Stimulated activated CD4-positive, alpha-beta T cell treated with anti-CD3 and anti-CD28 coated beads, Interleukin-4, amount 100 ng/mL, for 24 hours (primary cell): ENCODE measurements at regions not wholly inside any gene's neighbourhood (a gene's known extent, or its start where the extent isn't known, plus 50 kb on each side); places are given as distances from the start of the nearest gene placed in this dataset.

ENCODE experiments used
- DNase-seq: peaks from one replicate; pipeline ENCODE4 v3.0.0-alpha.2; 2020

- no peak for DNase-seq
These were observed 77.9 kb upstream of the DOCK9 start for GRCh38 chr13:99055735-99056134.

DNA sequence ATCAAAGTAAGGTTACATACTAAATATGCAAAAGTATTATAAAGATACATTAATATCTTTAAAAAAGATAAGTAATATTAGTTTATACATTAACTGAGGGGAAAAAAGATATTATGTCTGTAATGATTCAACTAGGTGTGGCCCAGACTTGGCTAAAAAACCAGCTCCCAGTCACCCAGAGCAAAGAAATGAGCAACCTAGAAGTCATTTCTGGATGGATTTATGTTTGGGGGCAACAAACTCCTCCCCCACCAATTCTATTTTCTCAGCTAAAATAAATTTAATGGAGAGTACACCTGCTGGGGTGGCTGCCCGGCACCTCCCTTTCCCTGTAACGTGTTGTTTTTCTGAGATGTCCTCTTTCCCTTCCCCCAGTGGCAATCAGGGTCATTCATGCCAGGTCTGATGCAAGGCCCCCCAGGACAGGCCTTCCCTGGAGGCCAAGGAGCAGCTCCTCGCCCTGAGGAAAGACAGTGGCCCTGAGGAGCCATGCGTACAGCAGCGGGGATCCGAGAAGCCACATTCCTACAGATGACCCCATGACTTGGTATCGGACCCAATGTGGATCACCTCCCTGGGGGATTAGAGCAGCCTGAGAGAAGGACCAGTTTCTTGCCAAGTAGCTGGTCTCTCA, 78.6 kb upstream of the DOCK9 start:
- no peak for DNase-seq

- DNase-seq: no peak
These were observed 79.6 kb upstream of the DOCK9 start for GRCh38 chr13:99057310-99057975.

GRCh38 chr13:99058527-99059495, 80.9 kb upstream of the DOCK9 start:
- no peak for DNase-seq

- DNase-seq: no peak
These were observed 81.7 kb upstream of the DOCK9 start for GRCh38 chr13:99059498-99060075.

- no peak for DNase-seq
These were observed 83.5 kb upstream of the DOCK9 start for GRCh38 chr13:99061411-99061810.

- DNase-seq: no peak
These were observed 84.7 kb upstream of the DOCK9 start for GRCh38 chr13:99062593-99062992.

DNA sequence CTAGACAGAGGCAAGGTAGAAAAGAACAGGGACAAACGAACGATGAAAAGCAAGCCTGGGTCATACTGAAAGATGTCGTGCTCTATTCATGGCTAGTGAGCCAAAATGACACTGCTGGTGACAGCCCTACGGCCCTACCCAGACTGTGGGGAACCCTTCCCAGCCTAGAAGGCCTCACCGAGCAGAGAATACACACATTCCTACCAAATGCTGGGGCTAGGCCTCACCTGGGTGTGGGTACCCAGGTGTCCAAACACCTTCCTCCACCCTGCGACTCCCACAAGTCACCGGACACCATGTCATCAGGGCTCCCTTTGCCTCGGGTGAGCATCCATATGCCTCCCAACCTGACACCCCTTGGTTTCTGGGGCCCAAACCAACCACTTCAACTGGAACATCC, 85.3 kb upstream of the DOCK9 start:
- no peak for DNase-seq

DNA sequence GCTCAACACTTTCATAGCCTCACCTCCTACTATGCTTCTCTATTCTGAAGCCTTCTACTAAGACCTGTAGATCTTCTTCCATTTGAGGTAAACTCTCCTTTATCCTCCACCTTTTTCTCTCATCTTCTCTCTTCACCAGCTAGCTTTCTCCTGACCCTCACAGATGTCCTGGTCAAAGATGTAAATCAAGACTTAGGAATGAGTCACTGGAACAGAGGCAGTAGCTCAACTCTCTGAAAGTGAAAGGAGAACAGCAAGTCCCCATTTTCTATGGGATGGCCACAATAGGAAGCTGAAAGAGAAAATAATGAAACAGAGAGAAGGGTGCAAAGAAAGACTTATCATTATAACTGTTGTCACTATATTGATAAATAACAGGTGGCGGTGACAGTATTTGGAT, 86.1 kb upstream of the DOCK9 start:
- DNase-seq: no peak

GRCh38 chr13:99064624-99065234, 86.9 kb upstream of the DOCK9 start:
- DNase-seq: no peak

DNA sequence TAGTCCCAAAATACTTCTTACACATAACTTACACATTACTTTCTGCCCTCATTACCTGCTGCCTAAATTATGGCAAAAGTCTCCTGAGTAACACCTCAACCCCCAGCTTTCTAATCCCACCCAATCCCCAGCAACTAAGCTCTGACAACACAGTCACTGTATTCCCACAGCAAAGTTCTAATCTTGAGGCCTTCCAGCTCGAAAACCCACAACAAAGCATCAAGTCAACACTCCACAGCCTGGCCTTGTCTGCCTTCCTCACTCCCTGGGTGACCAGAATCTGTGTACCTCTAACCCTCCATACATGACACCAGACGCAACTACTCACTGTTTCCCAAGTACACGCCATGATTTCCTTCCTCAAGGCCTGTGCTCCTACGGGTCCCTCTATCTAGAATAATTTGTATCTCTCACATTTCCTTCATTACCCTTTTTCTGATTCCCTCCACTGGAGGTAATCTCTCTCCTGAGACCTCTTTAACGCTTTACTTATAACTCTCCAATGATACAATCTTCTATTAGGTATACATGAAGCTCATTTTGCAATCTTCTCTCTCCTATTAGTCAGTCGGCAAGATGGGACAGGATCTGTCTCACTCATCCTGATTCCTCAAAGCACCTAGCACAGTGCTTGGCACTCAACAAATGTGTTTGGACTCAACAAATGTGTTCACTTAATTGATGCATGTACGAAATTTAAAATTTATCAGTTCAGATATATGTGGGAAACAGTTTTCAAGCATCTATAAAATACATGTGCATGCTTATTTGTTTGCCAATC, 87.6 kb upstream of the DOCK9 start:
- DNase-seq: no peak

DNA sequence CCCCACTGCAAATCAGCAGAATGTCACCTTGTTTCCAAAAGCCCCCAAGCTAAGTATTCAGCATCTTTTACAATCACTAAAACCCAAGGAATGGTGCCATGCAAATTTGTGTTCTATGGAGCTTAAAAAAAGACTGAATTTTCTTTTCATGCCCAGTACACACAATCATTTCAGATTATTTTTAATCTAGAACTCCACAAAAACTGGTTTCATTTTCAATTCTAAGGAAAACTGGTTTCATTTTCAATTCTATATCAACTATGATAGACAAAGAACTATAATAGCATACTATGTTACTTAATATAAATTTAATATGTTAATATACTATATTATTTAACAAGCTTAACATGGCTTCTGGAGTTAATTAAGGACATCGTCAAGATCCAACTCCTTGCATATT, 88.4 kb upstream of the DOCK9 start:
- DNase-seq: no peak

GRCh38 chr13:99067159-99067985, 89.5 kb upstream of the DOCK9 start:
- no peak for DNase-seq

DNA sequence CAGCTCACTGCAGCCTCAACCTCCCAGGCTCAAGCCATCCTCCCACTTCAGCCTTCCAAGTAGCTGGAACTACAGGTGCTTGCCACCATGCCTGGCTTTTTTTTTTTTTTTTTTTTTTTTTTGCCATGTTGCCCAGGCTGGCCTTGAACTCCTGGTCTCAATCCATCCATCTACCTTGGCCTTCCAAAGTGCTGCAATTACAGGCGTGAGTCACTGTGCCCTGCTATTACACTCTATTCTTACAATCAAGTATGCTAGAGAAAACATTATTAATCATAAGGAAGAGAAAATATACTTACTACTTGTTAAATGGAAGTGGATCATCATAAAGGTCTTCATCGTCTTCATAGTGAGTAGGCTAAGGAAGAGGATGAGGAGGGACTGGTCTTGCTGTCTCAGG, 93.3 kb upstream of the DOCK9 start:
- no peak for DNase-seq

DNA sequence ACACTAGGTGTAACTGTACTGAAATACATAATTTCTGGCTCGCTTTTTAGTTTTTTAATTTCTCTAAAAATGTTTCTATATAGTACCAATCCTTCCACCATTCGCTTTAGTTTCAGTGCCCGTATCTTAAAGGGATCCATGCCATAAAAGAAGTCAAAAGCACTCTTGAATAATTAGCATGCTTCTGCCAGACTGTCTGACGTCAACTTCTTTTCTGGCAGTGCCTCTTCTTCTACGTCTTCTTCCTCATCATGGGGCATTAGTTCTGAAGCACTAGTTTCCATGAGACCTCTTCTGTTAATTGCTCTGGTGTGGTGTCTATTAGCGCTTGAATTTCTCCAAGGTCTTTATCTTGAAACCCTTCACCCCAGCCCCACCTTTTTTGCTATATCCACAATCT, 93.8 kb upstream of the DOCK9 start:
- no peak for DNase-seq

DNA sequence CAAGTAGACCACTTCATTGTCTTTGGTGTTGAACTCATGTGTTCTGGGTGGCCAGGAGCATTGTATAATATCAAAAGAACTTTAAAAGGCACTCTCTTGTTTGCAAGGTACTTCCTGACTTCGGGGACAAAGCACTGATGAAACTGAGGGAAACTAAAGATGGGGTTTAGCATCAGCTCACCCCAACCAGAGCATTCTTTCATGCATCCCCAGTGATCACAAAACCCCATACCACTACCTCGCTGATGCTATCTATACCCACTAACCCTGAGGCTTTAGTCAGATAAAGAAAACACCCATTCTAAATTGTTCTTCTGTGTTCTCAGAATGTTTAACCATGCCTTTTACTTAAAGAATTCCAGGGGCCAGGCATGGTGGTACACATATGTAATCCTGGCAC, 94.5 kb upstream of the DOCK9 start:
- no peak for DNase-seq

DNA sequence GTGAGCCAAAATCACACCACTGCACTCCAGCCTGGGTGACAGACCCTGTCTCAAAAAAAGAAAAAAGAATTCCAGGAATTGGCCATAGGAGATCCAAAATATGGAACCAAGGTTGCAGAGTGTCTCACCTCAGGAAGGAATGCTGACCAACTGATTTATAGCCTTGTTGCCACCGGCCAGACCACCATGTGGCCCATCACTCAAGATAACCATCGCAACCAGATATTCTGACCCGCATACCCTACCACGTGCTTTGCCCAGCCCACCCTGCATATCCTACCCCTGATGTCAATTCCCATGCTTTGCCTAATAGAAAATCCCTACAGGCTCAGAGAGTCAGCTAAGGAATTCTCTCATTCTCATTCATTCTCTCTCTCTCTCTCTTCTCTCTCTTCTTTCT, 95.1 kb upstream of the DOCK9 start:
- no peak for DNase-seq

- DNase-seq: no peak
These were observed 96.8 kb upstream of the DOCK9 start for GRCh38 chr13:99074693-99075092.

- no peak for DNase-seq
These were observed 97.7 kb upstream of the DOCK9 start for GRCh38 chr13:99075268-99076191.
